ENCODE measurements at regions not wholly inside any gene's neighbourhood (a gene's known extent, or its start where the extent isn't known, plus 50 kb on each side); places are given as distances from the start of the nearest gene placed in this dataset.

DNA sequence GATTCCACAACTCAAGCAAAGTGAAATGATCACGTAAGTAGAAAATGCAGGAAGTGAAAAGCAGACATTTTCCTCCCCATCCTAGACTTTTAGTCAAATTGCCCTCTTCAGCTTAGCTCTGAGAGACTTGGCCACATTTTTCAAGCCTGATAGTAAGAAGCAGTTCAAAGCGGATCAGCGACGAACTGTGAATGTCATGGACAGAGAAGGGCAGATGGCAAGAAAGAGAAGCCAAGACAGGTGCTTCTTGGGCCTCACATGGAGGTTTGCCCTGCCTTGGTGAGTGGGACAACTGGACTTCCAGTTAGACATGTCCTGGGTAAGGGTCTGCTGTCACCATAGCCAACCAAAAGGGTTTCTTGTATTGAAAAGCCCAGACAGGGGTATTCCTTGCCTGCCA is 291.5 kb downstream of the MED10 start:
- ATAC-seq = no peak
- ChIA-PET POLR2A (no interaction called here), CTCF (no interaction called here)
- Mint-ChIP-seq H3K27ac (no peak overlapping the region), H3K27me3 (ENCODE audit: low read depth) (no peaks in the 10 kb centered on the region), H3K4me1 (peaks cover 17% of the 10 kb centered on the region), H3K4me3 (no peak overlapping the region), H3K9me3 (peaks cover 5% of the 10 kb centered on the region), H3K36me3 (no peaks in the 10 kb centered on the region)
- no peak for TF ChIP-seq ZNF416 (CRISPR knock-in tag; IDR thresholded peaks at IDR 0.05)
- TF ChIP-seq SP1 (CRISPR knock-in tag; conservative IDR thresholded peaks at IDR 0.05) = no peak
- no peak for TF ChIP-seq TEAD4 (CRISPR knock-in tag; IDR thresholded peaks at IDR 0.05)
- TF ChIP-seq, protein P1, sequence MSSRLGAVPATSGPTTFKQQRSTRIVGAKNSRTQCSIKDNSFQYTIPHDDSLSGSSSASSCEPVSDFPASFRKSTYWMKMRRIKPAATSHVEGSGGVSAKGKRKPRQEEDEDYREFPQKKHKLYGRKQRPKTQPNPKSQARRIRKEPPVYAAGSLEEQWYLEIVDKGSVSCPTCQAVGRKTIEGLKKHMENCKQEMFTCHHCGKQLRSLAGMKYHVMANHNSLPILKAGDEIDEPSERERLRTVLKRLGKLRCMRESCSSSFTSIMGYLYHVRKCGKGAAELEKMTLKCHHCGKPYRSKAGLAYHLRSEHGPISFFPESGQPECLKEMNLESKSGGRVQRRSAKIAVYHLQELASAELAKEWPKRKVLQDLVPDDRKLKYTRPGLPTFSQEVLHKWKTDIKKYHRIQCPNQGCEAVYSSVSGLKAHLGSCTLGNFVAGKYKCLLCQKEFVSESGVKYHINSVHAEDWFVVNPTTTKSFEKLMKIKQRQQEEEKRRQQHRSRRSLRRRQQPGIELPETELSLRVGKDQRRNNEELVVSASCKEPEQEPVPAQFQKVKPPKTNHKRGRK (CRISPR knock-in tag; IDR thresholded peaks at IDR 0.05; ENCODE audit: borderline replicate concordance) = no peak
- TF ChIP-seq, protein P2, sequence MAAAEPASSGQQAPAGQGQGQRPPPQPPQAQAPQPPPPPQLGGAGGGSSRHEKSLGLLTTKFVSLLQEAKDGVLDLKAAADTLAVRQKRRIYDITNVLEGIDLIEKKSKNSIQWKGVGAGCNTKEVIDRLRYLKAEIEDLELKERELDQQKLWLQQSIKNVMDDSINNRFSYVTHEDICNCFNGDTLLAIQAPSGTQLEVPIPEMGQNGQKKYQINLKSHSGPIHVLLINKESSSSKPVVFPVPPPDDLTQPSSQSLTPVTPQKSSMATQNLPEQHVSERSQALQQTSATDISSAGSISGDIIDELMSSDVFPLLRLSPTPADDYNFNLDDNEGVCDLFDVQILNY (CRISPR knock-in tag; IDR thresholded peaks at IDR 0.05) = no peak
- DNase-seq (ENCODE audit: low spot score) = no peak

- Mint-ChIP-seq H3K27ac (no peak overlapping the region), H3K4me3 (no peak overlapping the region), H3K27me3 (ENCODE audit: low read depth) (no peaks in the 10 kb centered on the region), H3K9me3 (peaks cover 5% of the 10 kb centered on the region), H3K36me3 (no peaks in the 10 kb centered on the region), H3K4me1 (peaks cover 11% of the 10 kb centered on the region)
- TF ChIP-seq MXD4 (CRISPR knock-in tag; IDR thresholded peaks at IDR 0.05; ENCODE audit: borderline replicate concordance) = no peak
- TF ChIP-seq OVOL2 (CRISPR knock-in tag; IDR thresholded peaks at IDR 0.05; ENCODE audit: borderline replicate concordance) = no peak
- TF ChIP-seq, protein P3, sequence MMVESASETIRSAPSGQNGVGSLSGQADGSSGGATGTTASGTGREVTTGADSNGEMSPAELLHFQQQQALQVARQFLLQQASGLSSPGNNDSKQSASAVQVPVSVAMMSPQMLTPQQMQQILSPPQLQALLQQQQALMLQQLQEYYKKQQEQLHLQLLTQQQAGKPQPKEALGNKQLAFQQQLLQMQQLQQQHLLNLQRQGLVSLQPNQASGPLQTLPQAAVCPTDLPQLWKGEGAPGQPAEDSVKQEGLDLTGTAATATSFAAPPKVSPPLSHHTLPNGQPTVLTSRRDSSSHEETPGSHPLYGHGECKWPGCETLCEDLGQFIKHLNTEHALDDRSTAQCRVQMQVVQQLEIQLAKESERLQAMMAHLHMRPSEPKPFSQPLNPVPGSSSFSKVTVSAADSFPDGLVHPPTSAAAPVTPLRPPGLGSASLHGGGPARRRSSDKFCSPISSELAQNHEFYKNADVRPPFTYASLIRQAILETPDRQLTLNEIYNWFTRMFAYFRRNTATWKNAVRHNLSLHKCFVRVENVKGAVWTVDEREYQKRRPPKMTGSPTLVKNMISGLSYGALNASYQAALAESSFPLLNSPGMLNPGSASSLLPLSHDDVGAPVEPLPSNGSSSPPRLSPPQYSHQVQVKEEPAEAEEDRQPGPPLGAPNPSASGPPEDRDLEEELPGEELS (CRISPR knock-in tag; IDR thresholded peaks at IDR 0.05) = no peak
- TF ChIP-seq, protein P4, sequence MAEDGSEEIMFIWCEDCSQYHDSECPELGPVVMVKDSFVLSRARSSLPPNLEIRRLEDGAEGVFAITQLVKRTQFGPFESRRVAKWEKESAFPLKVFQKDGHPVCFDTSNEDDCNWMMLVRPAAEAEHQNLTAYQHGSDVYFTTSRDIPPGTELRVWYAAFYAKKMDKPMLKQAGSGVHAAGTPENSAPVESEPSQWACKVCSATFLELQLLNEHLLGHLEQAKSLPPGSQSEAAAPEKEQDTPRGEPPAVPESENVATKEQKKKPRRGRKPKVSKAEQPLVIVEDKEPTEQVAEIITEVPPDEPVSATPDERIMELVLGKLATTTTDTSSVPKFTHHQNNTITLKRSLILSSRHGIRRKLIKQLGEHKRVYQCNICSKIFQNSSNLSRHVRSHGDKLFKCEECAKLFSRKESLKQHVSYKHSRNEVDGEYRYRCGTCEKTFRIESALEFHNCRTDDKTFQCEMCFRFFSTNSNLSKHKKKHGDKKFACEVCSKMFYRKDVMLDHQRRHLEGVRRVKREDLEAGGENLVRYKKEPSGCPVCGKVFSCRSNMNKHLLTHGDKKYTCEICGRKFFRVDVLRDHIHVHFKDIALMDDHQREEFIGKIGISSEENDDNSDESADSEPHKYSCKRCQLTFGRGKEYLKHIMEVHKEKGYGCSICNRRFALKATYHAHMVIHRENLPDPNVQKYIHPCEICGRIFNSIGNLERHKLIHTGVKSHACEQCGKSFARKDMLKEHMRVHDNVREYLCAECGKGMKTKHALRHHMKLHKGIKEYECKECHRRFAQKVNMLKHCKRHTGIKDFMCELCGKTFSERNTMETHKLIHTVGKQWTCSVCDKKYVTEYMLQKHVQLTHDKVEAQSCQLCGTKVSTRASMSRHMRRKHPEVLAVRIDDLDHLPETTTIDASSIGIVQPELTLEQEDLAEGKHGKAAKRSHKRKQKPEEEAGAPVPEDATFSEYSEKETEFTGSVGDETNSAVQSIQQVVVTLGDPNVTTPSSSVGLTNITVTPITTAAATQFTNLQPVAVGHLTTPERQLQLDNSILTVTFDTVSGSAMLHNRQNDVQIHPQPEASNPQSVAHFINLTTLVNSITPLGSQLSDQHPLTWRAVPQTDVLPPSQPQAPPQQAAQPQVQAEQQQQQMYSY (CRISPR knock-in tag; IDR thresholded peaks at IDR 0.05) = no peak
- TF ChIP-seq ARID4B (CRISPR knock-in tag; IDR thresholded peaks at IDR 0.05; ENCODE audit: borderline replicate concordance) = no peak
- TF ChIP-seq ZNF263 (CRISPR knock-in tag; IDR thresholded peaks at IDR 0.05; ENCODE audit: low read depth) = no peak
- ChIA-PET CTCF (no interaction called here), POLR2A (no interaction called here)
- ATAC-seq = no peak
- no peak for DNase-seq (ENCODE audit: low spot score)
Observed at GRCh38 chr5:6085341-6085860, 292.9 kb downstream of the MED10 start.
